HEK293 (cell line): ENCODE measurements at regions not wholly inside any gene's neighbourhood (a gene's known extent, or its start where the extent isn't known, plus 50 kb on each side); places are given as distances from the start of the nearest gene placed in this dataset.
A peak's percentile ranks its signal among the peaks of the same experiment; 100 is the strongest.

ENCODE experiments used
- CTCF ChIA-PET: fragments of 350-600 bp; formaldehyde crosslinking; extraction: SDS; loops from one replicate; lab custom pipeline; 2021; ENCODE audit warnings: antibody characterized with exemption; lab: Yijun Ruan, JAX
- POLR2A ChIA-PET: fragments of 300-600 bp; formaldehyde crosslinking; extraction: SDS; loops from one replicate; lab custom pipeline; 2020; ENCODE audit warnings: antibody characterized with exemption, inconsistent platforms; lab: Yijun Ruan, JAX
- H3K27ac ChIP-seq: fragments of 200-500 bp; sonication (Bioruptor generic); 2 replicates; pipeline ENCODE4 v1.5.1; 2014; ENCODE audit warnings: low read depth, low read length, control low read depth, inconsistent platforms; ENCODE audit errors: extremely low read depth
- H3K36me3 ChIP-seq, 2 experiments: fragments of 200-500 bp in 1 of 2; sonication (Bioruptor generic) in 1 of 2; 1 replicate in 1 of 2; 2 replicates in 1 of 2; pipeline ENCODE4 v1.5.1; 2014 to 2017; ENCODE audit warnings: inconsistent platforms in 2 of 2, low read length in 2 of 2; ENCODE audit not compliant: control insufficient read depth in 2 of 2, insufficient read depth in 1 of 2
- H3K4me1 ChIP-seq: fragments of 200-500 bp; sonication (Bioruptor generic); 2 replicates; pipeline ENCODE4 v1.5.1; 2014; ENCODE audit warnings: mild to moderate bottlenecking, low read length, inconsistent platforms; ENCODE audit not compliant: control insufficient read depth, insufficient read depth
- H3K4me3 ChIP-seq: 2 replicates; pipeline ENCODE4 v1.5.1; 2011; ENCODE audit warnings: low read depth, mild to moderate bottlenecking, control low read depth, low read length, moderate library complexity
- H3K9me3 ChIP-seq: fragments of 200-500 bp; sonication (Bioruptor generic); 2 replicates; pipeline ENCODE4 v1.5.1; 2014; ENCODE audit warnings: low read depth, low read length, inconsistent platforms; ENCODE audit not compliant: control insufficient read depth, insufficient read depth
- GLIS2 ChIP-seq: fragments of 450-650 bp; formaldehyde crosslinking; IDR thresholded peaks from 2 replicates; pipeline ENCODE4 v1.5.1; 2016; ENCODE audit warnings: missing biosample characterization, missing genetic modification characterization
- HOXC10 ChIP-seq: sonication (generic); formaldehyde crosslinking; IDR thresholded peaks from 2 replicates; pipeline ENCODE4 v1.8.1; 2023; ENCODE audit warnings: mild to moderate bottlenecking, missing genetic modification reagents
- KLF17 ChIP-seq: fragments of 450-650 bp; formaldehyde crosslinking; IDR thresholded peaks from 2 replicates; pipeline ENCODE4 v1.5.1; 2016; ENCODE audit warnings: missing biosample characterization, missing genetic modification characterization
- MZF1 ChIP-seq: fragments of 450-650 bp; formaldehyde crosslinking; IDR thresholded peaks from 2 replicates; pipeline ENCODE4 v1.5.1; 2017; ENCODE audit warnings: missing biosample characterization, missing genetic modification characterization, borderline replicate concordance
- PRDM1 ChIP-seq: fragments of 450-650 bp; formaldehyde crosslinking; IDR thresholded peaks from 2 replicates; pipeline ENCODE4; 2016; ENCODE audit warnings: missing biosample characterization, missing genetic modification characterization
- REPIN1 ChIP-seq: fragments of 450-650 bp; formaldehyde crosslinking; IDR thresholded peaks from 2 replicates; pipeline ENCODE4 v1.5.1; 2017; ENCODE audit warnings: missing biosample characterization, missing genetic modification characterization, low read depth
- SCRT1 ChIP-seq: fragments of 450-650 bp; formaldehyde crosslinking; IDR thresholded peaks from 2 replicates; pipeline ENCODE4 v1.5.1; 2016; ENCODE audit warnings: missing biosample characterization, missing genetic modification characterization, borderline replicate concordance
- ZBTB1 ChIP-seq: fragments of 450-650 bp; formaldehyde crosslinking; IDR thresholded peaks from 2 replicates; pipeline ENCODE4 v1.5.1; 2016; ENCODE audit warnings: missing biosample characterization, missing genetic modification characterization
- ZEB2 ChIP-seq: fragments of 450-650 bp; formaldehyde crosslinking; IDR thresholded peaks from 2 replicates; pipeline ENCODE4 v1.5.1; 2016; ENCODE audit warnings: missing biosample characterization, missing genetic modification characterization
- ZFP37 ChIP-seq: fragments of 450-650 bp; formaldehyde crosslinking; IDR thresholded peaks from 2 replicates; pipeline ENCODE4 v1.5.1; 2016; ENCODE audit warnings: missing biosample characterization, missing genetic modification characterization
- ZNF132 ChIP-seq: fragments of 450-650 bp; formaldehyde crosslinking; IDR thresholded peaks from 2 replicates; pipeline ENCODE4 v1.5.1; 2017; ENCODE audit warnings: missing biosample characterization, missing genetic modification characterization, borderline replicate concordance
- ZNF140 ChIP-seq: fragments of 450-650 bp; formaldehyde crosslinking; IDR thresholded peaks from 2 replicates; pipeline ENCODE4 v1.5.1; 2016; ENCODE audit warnings: missing biosample characterization, missing genetic modification characterization
- ZNF174 ChIP-seq: fragments of 450-650 bp; formaldehyde crosslinking; IDR thresholded peaks from 2 replicates; pipeline ENCODE4 v1.5.0; 2017; ENCODE audit warnings: missing biosample characterization, mild to moderate bottlenecking, missing genetic modification characterization
- ZNF292 ChIP-seq: fragments of 450-650 bp; formaldehyde crosslinking; IDR thresholded peaks from 2 replicates; pipeline ENCODE4 v1.5.1; 2016; ENCODE audit warnings: low read depth, missing biosample characterization, missing genetic modification characterization, borderline replicate concordance
- ZNF354C ChIP-seq: fragments of 450-650 bp; formaldehyde crosslinking; IDR thresholded peaks from 2 replicates; pipeline ENCODE4 v1.5.1; 2016; ENCODE audit warnings: missing biosample characterization, missing genetic modification characterization, low read depth, borderline replicate concordance
- ZNF510 ChIP-seq: fragments of 450-650 bp; formaldehyde crosslinking; IDR thresholded peaks from 2 replicates; pipeline ENCODE4 v1.5.1; 2018; ENCODE audit warnings: mild to moderate bottlenecking, missing genetic modification characterization, missing biosample characterization; ENCODE audit not compliant: insufficient replicate concordance
- ZNF529 ChIP-seq: fragments of 450-650 bp; formaldehyde crosslinking; IDR thresholded peaks from 2 replicates; pipeline ENCODE4 v1.5.1; 2017; ENCODE audit warnings: missing genetic modification characterization, missing biosample characterization; ENCODE audit not compliant: insufficient replicate concordance
- ZNF585B ChIP-seq: fragments of 450-650 bp; formaldehyde crosslinking; IDR thresholded peaks from 2 replicates; pipeline ENCODE4 v1.5.1; 2016; ENCODE audit warnings: missing biosample characterization, missing genetic modification characterization
- ZNF664 ChIP-seq: fragments of 450-650 bp; formaldehyde crosslinking; IDR thresholded peaks from 2 replicates; pipeline ENCODE4 v1.5.1; 2016; ENCODE audit warnings: missing biosample characterization, missing genetic modification characterization
- ZNF701 ChIP-seq: fragments of 450-650 bp; formaldehyde crosslinking; IDR thresholded peaks from 2 replicates; pipeline ENCODE4 v1.5.1; 2016; ENCODE audit warnings: missing biosample characterization, missing genetic modification characterization
- TF ChIP-seq, protein P1 (sequence below): fragments of 450-650 bp; formaldehyde crosslinking; IDR thresholded peaks from 2 replicates; pipeline ENCODE4 v1.5.1; 2017; ENCODE audit warnings: missing biosample characterization, missing genetic modification characterization
- TF ChIP-seq, protein P2 (sequence below): fragments of 450-650 bp; formaldehyde crosslinking; IDR thresholded peaks from 2 replicates; pipeline ENCODE4 v1.5.1; 2016; ENCODE audit warnings: missing biosample characterization, missing genetic modification characterization
- TF ChIP-seq, protein P3 (sequence below): fragments of 450-650 bp; formaldehyde crosslinking; IDR thresholded peaks from 2 replicates; pipeline ENCODE4 v1.5.1; 2016; ENCODE audit warnings: missing biosample characterization, missing genetic modification characterization
- TF ChIP-seq, protein P4 (sequence below): fragments of 450-650 bp; formaldehyde crosslinking; IDR thresholded peaks from 2 replicates; pipeline ENCODE4 v1.5.1; 2016; ENCODE audit warnings: missing biosample characterization, missing genetic modification characterization

DNA sequence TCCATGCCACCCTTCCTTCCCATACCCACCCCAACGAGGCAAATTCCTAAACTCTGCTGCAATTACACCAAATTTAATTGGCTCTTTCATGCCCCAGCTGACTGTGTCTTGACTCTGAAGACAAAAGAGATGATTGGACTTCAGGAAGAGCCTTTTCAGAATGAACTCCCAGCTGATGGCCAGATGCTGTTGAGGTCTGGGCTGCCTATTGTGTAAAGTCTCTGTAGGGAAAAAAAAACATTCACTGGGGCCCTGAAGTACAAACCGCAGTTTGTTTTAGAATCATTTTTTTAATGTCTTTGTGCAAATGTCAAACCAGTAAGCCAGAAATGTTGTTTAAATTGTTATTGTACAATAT lies 174.8 kb downstream of the HHIP start:
- Histone ChIP-seq H3K4me3 (no peak overlapping the region), H3K27ac (no peak overlapping the region), H3K9me3 (no peaks in the 10 kb centered on the region), H3K36me3 (no peaks in the 10 kb centered on the region), H3K4me1 (no peaks in the 10 kb centered on the region)
- TF ChIP-seq, protein P1, sequence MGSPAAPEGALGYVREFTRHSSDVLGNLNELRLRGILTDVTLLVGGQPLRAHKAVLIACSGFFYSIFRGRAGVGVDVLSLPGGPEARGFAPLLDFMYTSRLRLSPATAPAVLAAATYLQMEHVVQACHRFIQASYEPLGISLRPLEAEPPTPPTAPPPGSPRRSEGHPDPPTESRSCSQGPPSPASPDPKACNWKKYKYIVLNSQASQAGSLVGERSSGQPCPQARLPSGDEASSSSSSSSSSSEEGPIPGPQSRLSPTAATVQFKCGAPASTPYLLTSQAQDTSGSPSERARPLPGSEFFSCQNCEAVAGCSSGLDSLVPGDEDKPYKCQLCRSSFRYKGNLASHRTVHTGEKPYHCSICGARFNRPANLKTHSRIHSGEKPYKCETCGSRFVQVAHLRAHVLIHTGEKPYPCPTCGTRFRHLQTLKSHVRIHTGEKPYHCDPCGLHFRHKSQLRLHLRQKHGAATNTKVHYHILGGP (tag by site-specific recombination): no peak
- no peak for TF ChIP-seq KLF17 (tag by site-specific recombination)
- TF ChIP-seq ZNF510 (tag by site-specific recombination): no peak
- TF ChIP-seq ZBTB1: no peak
- no peak for TF ChIP-seq MZF1
- TF ChIP-seq ZFP37 (tag by site-specific recombination): no peak
- no peak for TF ChIP-seq ZNF585B
- no peak for TF ChIP-seq ZNF701 (tag by site-specific recombination)
- TF ChIP-seq ZNF292 (tag by site-specific recombination): no peak
- TF ChIP-seq SCRT1 (tag by site-specific recombination): no peak
- TF ChIP-seq HOXC10 (CRISPR knock-in tag): no peak
- POLR2A ChIA-PET: no interaction called here
- CTCF ChIA-PET: no interaction called here

DNA sequence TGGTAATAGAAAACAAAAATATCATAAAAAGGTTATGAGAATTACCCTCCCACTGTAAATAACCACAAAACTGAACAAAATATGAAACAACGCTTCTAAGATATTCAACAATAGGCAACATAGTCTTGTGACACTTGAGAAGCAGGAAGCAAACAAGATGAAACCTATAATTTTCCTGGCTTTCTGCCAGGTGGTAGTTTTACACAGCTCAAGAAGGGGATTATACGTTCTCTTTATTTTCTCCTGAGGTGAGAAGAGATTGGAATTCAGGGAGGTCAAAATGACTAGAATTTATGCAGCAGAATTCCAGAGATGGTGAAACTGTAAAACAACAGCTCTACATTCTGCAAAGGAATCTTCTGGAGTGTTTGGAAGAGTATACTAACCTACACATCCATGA lies 186.0 kb downstream of the HHIP start:
- Histone ChIP-seq H3K4me1 (no peaks in the 10 kb centered on the region), H3K4me3 (no peak overlapping the region), H3K9me3 (no peaks in the 10 kb centered on the region), H3K36me3 (no peaks in the 10 kb centered on the region), H3K27ac (no peak overlapping the region)
- TF ChIP-seq MZF1: peak; percentile 19; the same call in 1 of the 2 replicates
- no peak for TF ChIP-seq GLIS2 (tag by site-specific recombination)
- ChIA-PET POLR2A (no interaction called here), CTCF (no interaction called here)

DNA sequence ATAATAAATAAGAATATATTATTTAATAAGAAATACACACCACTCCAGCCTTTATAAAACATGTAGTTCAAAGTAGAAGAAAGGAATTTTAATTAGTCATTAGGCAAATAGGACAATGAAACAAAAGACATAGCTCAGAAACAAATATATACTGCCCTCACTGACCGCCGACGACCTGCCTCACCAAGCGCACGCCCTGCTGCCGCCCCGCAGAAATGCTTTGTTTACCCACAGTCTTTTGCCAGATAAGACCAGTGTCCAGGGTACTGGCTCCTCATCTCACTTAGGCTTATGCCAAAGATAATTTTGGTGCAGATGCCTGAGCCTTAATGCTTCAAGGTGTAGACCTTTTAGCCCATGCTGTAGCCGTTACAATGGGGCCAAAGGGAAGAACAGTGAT lies 199.5 kb downstream of the HHIP start:
- CTCF ChIA-PET: no interaction called here
- Histone ChIP-seq H3K9me3 (no peaks in the 10 kb centered on the region), H3K4me3 (no peak overlapping the region)
- POLR2A ChIA-PET: no interaction called here
- no peak for TF ChIP-seq ZNF132 (tag by site-specific recombination)
- no peak for TF ChIP-seq PRDM1 (tag by site-specific recombination)
- no peak for TF ChIP-seq ZNF174 (tag by site-specific recombination)
- TF ChIP-seq ZNF529 (tag by site-specific recombination): no peak
- no peak for TF ChIP-seq ZNF354C (tag by site-specific recombination)
- no peak for TF ChIP-seq REPIN1 (tag by site-specific recombination)
- TF ChIP-seq ZBTB1: no peak
- TF ChIP-seq, all 188 proteins: peak for 0
- Histone ChIP-seq H3K36me3 (no peaks in the 10 kb centered on the region), H3K4me1 (no peaks in the 10 kb centered on the region), H3K27ac (no peak overlapping the region)

GRCh38 chr4:144851948-144852347 lies 206.0 kb downstream of the HHIP start:
- POLR2A ChIA-PET: no interaction called here
- CTCF ChIA-PET: no interaction called here
- H3K4me3 ChIP-seq: no peak overlapping the region
- no peaks in the 10 kb centered on the region for H3K36me3 ChIP-seq
- no peaks in the 10 kb centered on the region for H3K9me3 ChIP-seq
- no peaks in the 10 kb centered on the region for H3K4me1 ChIP-seq
- H3K27ac ChIP-seq: no peak overlapping the region
- TF ChIP-seq ZEB2 (tag by site-specific recombination) (no peak), ZNF140 (tag by site-specific recombination) (no peak), ZNF664 (no peak), ZNF174 (tag by site-specific recombination) (no peak)
- TF ChIP-seq, protein P2, sequence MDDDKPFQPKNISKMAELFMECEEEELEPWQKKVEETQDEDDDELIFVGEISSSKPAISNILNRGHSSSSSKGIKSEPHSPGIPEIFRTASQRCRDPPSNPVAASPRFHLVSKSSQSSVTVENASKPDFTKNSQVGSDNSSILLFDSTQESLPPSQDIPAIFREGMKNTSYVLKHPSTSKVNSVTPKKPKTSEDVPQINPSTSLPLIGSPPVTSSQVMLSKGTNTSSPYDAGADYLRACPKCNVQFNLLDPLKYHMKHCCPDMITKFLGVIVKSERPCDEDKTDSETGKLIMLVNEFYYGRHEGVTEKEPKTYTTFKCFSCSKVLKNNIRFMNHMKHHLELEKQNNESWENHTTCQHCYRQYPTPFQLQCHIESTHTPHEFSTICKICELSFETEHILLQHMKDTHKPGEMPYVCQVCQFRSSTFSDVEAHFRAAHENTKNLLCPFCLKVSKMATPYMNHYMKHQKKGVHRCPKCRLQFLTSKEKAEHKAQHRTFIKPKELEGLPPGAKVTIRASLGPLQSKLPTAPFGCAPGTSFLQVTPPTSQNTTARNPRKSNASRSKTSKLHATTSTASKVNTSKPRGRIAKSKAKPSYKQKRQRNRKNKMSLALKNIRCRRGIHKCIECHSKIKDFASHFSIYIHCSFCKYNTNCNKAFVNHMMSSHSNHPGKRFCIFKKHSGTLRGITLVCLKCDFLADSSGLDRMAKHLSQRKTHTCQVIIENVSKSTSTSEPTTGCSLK (tag by site-specific recombination): no peak
- TF ChIP-seq, protein P3, sequence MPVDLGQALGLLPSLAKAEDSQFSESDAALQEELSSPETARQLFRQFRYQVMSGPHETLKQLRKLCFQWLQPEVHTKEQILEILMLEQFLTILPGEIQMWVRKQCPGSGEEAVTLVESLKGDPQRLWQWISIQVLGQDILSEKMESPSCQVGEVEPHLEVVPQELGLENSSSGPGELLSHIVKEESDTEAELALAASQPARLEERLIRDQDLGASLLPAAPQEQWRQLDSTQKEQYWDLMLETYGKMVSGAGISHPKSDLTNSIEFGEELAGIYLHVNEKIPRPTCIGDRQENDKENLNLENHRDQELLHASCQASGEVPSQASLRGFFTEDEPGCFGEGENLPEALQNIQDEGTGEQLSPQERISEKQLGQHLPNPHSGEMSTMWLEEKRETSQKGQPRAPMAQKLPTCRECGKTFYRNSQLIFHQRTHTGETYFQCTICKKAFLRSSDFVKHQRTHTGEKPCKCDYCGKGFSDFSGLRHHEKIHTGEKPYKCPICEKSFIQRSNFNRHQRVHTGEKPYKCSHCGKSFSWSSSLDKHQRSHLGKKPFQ (tag by site-specific recombination): no peak
- TF ChIP-seq, protein P4, sequence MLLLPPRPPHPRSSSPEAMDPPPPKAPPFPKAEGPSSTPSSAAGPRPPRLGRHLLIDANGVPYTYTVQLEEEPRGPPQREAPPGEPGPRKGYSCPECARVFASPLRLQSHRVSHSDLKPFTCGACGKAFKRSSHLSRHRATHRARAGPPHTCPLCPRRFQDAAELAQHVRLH (tag by site-specific recombination): no peak
